NCI-H2029 (cell line): ENCODE measurements at regions not wholly inside any gene's neighbourhood (a gene's known extent, or its start where the extent isn't known, plus 50 kb on each side); places are given as distances from the start of the nearest gene placed in this dataset.
"Not testable (repeated sequence)": the region's sequence is repeated elsewhere in the genome, so short reads cannot be mapped to it uniquely, and the experiment has no call there.

ENCODE experiments used
- DNase-seq: peaks from one replicate; lab custom pipeline; 2025; lab: John Stamatoyannopoulos, UW

- DNase-seq = no peak
Observed at GRCh38 chr5:50501491-50502228, 60.6 kb upstream of the EMB start.

- not testable (repeated sequence) for DNase-seq
Observed at GRCh38 chr5:50513028-50513457, 72.0 kb upstream of the EMB start.

DNA sequence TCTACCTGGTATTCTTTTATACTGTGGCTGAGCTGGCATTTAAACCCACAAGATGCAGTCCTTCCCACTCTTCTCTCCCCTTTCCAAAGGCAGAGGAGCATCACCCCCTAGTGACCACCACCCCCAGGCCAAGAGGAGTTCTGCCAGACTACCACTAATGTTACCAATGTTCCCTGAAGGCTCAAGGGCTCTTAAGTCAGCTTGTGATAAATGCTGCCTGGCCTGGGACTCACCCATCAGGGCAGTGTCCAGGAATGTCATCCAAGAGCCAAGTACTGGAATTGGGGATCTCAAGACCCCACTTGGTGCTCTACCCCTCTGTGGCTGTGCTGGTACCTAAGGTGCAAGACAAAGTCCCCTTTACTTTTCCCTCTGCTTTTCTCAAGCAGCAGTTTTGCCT, 80.0 kb upstream of the EMB start:
- not testable (repeated sequence) for DNase-seq

DNA sequence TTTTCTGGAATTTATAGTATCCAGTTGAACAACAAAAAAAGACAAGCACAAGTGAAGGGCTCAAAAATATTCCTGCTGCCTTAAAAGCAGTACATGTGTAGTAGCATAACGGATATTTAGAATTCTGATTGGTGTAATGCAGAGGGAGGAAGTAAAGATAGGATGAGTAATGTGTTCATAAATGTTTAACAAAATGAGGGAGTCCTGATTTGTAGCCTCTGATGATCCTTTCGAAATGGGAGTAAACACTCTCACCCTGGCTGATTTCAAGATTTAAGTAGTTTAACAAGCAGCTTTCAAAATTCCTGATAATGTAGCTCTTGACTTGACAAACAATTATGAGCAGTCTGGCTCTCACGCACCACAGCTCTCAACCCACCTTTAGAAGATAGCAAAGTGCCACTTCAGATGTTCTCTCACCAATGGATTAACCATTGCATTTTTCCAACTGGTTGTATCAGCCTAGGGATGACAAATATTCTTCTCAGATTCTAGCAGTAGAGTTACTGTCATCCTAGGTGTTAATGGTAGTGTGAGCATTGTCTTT, 86.5 kb upstream of the EMB start:
- DNase-seq = peak; percentile 29

GRCh38 chr5:50535393-50535792, 94.3 kb upstream of the EMB start:
- DNase-seq = no peak

DNA sequence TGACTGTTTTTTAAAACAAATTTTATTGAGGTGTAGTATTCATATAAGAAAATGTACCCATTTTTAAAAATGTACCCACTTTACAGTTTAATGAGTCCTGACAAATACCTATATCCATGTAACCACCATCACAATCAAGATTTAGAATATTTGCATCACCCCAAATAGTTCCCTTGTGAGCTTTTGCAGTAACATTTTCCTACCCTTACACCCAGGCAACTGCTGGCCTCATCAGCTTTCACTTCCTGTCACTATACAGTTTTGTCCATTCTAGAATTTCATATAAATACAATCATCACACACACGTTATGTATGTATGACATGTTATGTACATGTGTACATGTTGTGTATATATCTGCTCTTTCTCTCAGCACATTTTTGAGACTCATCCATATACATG, 96.4 kb upstream of the EMB start:
- DNase-seq = not testable (repeated sequence)

DNA sequence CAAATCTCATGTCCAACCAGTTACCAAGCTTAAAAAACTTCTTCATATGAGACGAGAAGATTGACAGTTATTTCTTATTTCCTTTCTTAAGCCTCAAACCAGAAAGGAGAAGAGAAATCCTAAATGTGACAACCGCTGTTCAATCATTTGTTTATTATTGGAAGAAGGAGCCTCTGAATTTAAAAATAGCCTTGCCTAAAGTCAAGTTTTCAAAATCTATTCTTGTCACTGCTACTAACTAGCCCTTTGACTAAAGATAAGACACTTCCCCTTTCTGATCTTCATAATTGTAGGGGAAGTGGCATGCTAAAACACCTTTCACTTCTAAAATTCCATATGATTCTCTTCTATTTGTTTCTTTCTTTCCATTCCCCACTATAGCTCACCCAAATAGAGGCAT, 106.2 kb upstream of the EMB start:
- no peak for DNase-seq

GRCh38 chr5:50550267-50550666, 109.2 kb upstream of the EMB start:
- DNase-seq = no peak

- no peak for DNase-seq
Observed at GRCh38 chr5:50550993-50551392, 109.9 kb upstream of the EMB start.

- peak; percentile 24 for DNase-seq
Observed at GRCh38 chr5:50553560-50553984, 112.5 kb upstream of the EMB start.

GRCh38 chr5:50558640-50559039, 107.8 kb upstream of the PARP8 start:
- not testable (repeated sequence) for DNase-seq

DNA sequence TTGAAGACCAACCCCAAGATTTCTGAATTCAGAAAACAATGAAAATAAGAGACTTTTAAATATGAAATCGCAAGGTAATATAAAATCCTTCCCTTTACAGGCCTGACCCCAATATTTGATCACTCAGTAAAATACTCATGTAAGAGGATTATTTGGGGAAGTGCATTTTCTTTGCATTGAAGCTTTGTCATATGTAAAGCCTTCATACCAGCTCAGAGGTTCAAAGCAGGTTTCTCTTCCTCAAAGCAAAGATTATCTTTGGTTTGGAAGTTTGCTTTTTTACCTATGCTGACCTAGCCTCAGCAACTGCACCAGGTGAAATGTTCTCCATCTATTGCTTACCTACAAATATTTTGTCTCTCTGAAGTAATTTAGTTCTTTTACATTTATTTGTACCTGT, 106.5 kb upstream of the PARP8 start:
- DNase-seq = no peak

GRCh38 chr5:50562694-50563093, 103.7 kb upstream of the PARP8 start:
- no peak for DNase-seq

- DNase-seq = no peak
Observed at GRCh38 chr5:50564079-50564478, 102.4 kb upstream of the PARP8 start.

DNA sequence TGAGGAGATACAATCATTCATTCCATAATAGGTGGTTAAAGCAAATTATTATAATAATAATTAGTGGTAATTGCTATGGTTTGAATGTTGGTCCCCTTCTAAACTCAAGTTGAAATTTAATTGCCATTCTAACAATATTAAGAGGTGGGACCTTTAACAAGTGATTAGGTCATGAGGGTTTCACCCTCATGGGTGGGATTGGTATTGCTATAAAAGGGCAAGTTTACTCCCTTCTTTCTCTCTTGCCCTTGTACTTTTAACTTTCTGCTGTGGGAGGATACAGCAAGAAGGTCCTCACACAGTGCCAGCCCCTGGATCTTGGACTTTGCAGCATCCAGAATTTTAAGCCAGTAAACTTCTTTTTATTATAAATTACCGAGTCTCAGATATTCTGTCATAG, 101.9 kb upstream of the PARP8 start:
- no peak for DNase-seq

DNA sequence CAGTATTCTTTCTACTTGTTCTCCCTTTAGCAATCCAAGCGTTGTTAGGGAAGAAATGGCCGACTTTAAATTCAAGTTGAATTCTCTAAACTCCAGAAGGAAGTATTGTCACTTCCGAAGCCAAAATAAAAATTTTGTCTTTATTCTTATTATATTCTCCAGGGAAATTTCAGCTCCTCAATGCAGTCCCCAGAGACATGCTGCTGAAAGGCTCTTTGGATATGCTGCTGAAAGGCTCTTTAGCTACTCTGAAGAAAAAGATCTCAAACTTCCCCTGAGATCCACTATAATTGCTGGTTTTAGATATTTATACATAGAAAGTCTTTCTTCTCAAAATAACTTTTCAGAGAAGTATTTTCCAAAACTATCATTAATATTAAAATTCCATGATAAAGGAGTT, 92.3 kb upstream of the PARP8 start:
- DNase-seq = no peak

GRCh38 chr5:50575740-50576139, 90.7 kb upstream of the PARP8 start:
- no peak for DNase-seq

DNA sequence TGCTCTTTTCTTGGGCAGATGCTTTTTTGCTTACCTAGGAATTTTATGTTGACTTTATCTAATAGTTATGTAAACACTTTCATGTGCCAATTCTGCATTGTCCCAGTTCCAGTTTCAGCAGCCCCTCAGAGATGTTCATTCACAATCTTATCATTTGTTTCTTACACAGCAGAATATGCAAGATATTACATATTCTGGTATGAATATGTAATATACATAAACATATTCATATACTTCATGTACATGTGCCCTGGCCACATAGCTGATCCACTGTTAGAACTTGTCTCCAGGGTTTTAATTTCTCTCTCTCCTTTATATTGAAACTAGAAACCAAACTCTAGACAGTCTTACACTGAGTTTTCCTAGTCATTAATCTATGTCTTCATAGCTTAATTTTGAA, 90.2 kb upstream of the PARP8 start:
- DNase-seq = peak; percentile 17

DNA sequence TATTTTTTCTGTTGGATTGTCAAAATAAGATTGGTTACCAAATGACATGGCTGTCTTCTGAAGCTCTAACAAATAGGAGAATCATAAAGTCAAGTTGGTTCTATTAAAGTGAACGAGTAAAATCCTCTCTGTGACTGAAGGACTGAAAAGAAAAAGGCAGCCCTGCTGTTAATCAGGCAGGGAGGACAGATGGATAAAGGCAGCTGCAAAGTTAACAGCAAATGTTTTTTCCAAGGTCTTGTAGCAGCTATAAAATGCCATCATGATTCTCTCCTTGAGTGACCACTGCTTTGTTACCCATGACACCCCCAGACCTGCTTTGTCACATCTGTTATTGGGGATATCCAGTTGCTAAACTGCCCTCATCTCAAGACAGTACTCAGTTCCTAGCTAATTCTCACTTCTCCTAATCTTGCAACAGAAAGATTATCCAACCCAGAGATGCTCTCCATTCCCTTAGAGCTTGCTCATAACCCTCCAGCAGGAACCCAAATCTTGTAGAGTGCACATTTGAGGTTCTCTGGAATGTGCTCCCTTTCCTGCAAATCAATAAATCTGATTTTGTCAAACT, 89.7 kb upstream of the PARP8 start:
- DNase-seq = no peak

- DNase-seq = no peak
Observed at GRCh38 chr5:50580506-50580905, 85.9 kb upstream of the PARP8 start.

DNA sequence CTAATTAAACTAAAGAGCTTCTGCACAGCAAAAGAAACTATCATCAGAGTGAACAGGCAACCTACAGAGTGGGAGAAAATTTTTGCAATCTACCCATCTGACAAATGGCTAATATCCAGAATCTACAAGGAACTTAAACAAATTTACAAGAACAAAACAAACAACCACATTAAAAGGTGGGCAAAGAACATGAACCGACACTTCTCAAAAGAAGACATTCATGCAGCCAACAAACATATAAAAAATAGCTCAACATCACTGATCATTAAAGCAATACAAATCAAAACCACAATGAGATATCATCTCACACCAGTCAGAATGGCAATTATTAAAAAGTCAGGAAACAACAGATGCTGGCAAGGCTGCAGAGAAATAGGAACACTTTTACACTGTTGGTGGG, 84.6 kb upstream of the PARP8 start:
- DNase-seq = not testable (repeated sequence)

DNA sequence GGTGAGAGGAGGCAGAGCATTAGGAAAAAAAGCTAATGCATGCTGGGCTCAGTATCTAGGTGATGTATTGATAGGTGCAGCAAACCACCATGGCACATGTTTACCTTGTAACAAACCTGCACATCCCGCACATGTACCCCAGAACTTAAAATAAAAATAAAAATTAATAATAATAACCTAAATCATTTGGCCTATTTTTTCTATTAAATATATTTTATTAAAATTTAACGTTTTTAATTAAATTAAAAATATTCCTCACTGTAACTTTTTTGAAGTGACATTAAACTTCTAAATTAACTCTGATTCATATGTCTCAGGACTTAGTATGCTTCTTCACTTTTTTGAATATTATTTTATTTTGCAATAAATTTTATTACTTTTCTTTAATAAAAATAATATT, 83.7 kb upstream of the PARP8 start:
- no peak for DNase-seq

- no peak for DNase-seq
Observed at GRCh38 chr5:50583621-50584020, 82.8 kb upstream of the PARP8 start.

GRCh38 chr5:50588471-50588870, 78.0 kb upstream of the PARP8 start:
- DNase-seq = not testable (repeated sequence)
